ENCODE measurements at regions not wholly inside any gene's neighbourhood (a gene's known extent, or its start where the extent isn't known, plus 50 kb on each side); places are given as distances from the start of the nearest gene placed in this dataset.

DNA sequence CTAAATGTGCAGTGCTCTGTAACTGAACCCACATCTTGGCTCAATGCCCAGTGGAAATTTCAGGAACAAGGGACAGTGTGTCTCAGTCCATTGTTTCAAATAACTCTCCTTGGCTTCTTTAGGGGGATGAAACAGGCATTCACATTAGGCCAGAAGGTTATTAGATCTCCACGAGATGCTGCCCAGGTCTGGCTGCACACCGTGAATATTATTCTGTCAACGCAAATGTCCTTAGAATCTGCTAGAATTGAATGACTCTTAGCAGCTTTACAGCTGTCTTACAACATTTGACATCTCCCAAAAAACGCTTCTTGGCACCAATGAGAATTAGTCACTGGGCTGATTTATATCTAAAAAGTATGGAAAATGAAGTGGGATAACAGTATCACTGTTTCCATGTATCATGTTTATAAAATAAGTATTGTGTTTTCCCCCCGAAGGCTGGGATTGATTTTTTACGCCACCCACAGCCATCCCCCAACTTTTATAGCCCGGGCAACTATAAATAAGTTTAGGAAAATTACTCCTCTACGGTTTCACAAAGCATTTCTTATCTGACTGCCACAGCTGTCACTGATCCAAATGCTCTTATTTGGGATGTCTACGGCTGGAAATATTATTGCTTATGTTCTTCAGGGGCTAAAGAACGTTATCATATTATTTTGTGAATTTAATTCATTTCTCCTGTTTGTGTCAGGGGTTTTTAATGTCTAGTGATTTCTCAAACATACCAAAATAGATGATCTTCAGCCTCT lies 559.7 kb upstream of the FAT1 start:
- DNase-seq (ENCODE audit: low read depth in 1 of 2, low spot score in 2 of 2) (no peak), FAIRE-seq (no peak)
- Histone ChIP-seq H3K79me1 (ENCODE audit: low read depth, low read length) (no peaks in the 10 kb centered on the region), H3K4me2 (ENCODE audit: insufficient read depth in 1 of 2, low read depth in 2 of 2, low read length in 2 of 2) (no peak overlapping the region), H2AFZ (ENCODE audit: low read length) (no peak overlapping the region), H3K14ac (ENCODE audit: insufficient read length) (no peak overlapping the region), H2BK20ac (ENCODE audit: low read length) (no peak overlapping the region), H3K4ac (replicated peaks; ENCODE audit: insufficient read length, low read depth, low read length) (no peak overlapping the region), H3K27ac (ENCODE audit: low read depth, low read length) (no peak overlapping the region), H4K8ac (ENCODE audit: extremely low read depth, insufficient read depth, low read length) (no peak overlapping the region), H3K36me3 (ENCODE audit: control insufficient read depth in 2 of 4, insufficient read depth in 4 of 4, low read length in 3 of 4) (no peaks in the 10 kb centered on the region), H3K4me1 (replicated peaks in 1 of 4; ENCODE audit: control insufficient read depth in 3 of 4, insufficient read depth in 4 of 4, low read length in 3 of 4) (no peaks in the 10 kb centered on the region), H4K20me1 (replicated peaks in 1 of 2; ENCODE audit: control insufficient read depth in 1 of 2, insufficient read depth in 2 of 2, low read length in 2 of 2) (no peaks in the 10 kb centered on the region), H2BK15ac (ENCODE audit: low read length) (no peak overlapping the region), H3K9me3 (ENCODE audit: insufficient read depth in 2 of 2, low read depth in 1 of 2, low read length in 1 of 2) (no peaks in the 10 kb centered on the region), H2BK120ac (replicated peaks; ENCODE audit: low read depth, low read length) (no peak overlapping the region), H3K9ac (replicated peaks in 1 of 4; ENCODE audit: extremely low read depth in 1 of 4, low read depth in 3 of 4, low read length in 3 of 4) (no peak overlapping the region), H3K27me3 (replicated peaks in 1 of 4; ENCODE audit: control insufficient read depth in 3 of 4, extremely low read depth in 1 of 4, insufficient read depth in 3 of 4, low read length in 3 of 4) (no peaks in the 10 kb centered on the region), H3K23ac (ENCODE audit: insufficient read length) (no peak overlapping the region), H3K56ac (replicated peaks; ENCODE audit: insufficient read length, low read depth, low read length) (no peak overlapping the region), H3K23me2 (ENCODE audit: low read depth, low read length) (no peaks in the 10 kb centered on the region), H4K91ac (replicated peaks; ENCODE audit: insufficient read length, low read length) (no peak overlapping the region), H4K5ac (ENCODE audit: insufficient read length, low read depth, low read length) (no peak overlapping the region), H2BK12ac (ENCODE audit: low read depth, low read length) (no peak overlapping the region), H3K18ac (ENCODE audit: extremely low read depth, low read length) (no peak overlapping the region), H2AK5ac (ENCODE audit: low read depth, low read length) (no peak overlapping the region), H2BK5ac (ENCODE audit: low read depth, low read length) (no peak overlapping the region), H3K4me3 (ENCODE audit: extremely low read depth in 1 of 4, insufficient read depth in 2 of 4, low read depth in 3 of 4, low read length in 4 of 4) (no peak overlapping the region), H3K79me2 (ENCODE audit: control insufficient read depth in 1 of 2, insufficient read depth in 2 of 2, low read length in 2 of 2) (no peaks in the 10 kb centered on the region)
- CTCF ChIA-PET (ENCODE audit: partially characterized antibody), result no interaction called here
- POLR2A ChIA-PET (ENCODE audit: partially characterized antibody), result no interaction called here
- TF ChIP-seq SP1 (IDR thresholded peaks at IDR 0.05; ENCODE audit: low read depth, low read length) (no peak), POLR2AphosphoS5 (IDR thresholded peaks at IDR 0.05; ENCODE audit: low read depth, low read length) (no peak), RNF2 (IDR thresholded peaks at IDR 0.05; ENCODE audit: borderline replicate concordance, low read depth, low read length, missing control alignments, poor library complexity, severe bottlenecking) (no peak), KDM5A (IDR thresholded peaks at IDR 0.05; ENCODE audit: low read length) (no peak)
- TF ChIP-seq, protein P1, sequence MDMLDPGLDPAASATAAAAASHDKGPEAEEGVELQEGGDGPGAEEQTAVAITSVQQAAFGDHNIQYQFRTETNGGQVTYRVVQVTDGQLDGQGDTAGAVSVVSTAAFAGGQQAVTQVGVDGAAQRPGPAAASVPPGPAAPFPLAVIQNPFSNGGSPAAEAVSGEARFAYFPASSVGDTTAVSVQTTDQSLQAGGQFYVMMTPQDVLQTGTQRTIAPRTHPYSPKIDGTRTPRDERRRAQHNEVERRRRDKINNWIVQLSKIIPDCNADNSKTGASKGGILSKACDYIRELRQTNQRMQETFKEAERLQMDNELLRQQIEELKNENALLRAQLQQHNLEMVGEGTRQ (IDR thresholded peaks at IDR 0.05; ENCODE audit: low read length), result no peak
- WGBS, 2 experiments (ENCODE audit: extremely low coverage in 1 of 2, insufficient coverage in 1 of 2, insufficient read length in 1 of 2, insufficient replicate concordance in 2 of 2, low coverage in 1 of 2, low lambda C conversion rate in 2 of 2, missing lambda C conversion rate in 1 of 2), result 96% methylated on average over 10 of the region's 10 CpGs; no CpG with 5 or more reads in 1 of the 2 experiments

All from H1 (cell line).